Activated CD8-positive, alpha-beta T cell treated with anti-CD3 and anti-CD28 coated beads for 36 hours (primary cell): ENCODE measurements at regions not wholly inside any gene's neighbourhood (a gene's known extent, or its start where the extent isn't known, plus 50 kb on each side); places are given as distances from the start of the nearest gene placed in this dataset.

Experiments used
- ATAC-seq: fragments of 200-7000 bp; cut with Tn5 transposase; one replicate; pipeline ENCODE4 v1.10.0; 2021; ENCODE audit warnings: mild to moderate bottlenecking, moderate library complexity
- CTCF ChIA-PET: fragments of 350-600 bp; sonication (Branson Sonifier 250); formaldehyde crosslinking; loops from one replicate; lab custom pipeline; 2021; ENCODE audit warnings: antibody characterized with exemption; lab: Charles Lee
- POLR2A ChIA-PET: fragments of 350-600 bp; sonication (Branson Sonifier 250); formaldehyde crosslinking; loops from one replicate; lab custom pipeline; 2021; ENCODE audit warnings: antibody characterized with exemption; lab: Charles Lee
- DNase-seq: peaks from one replicate; pipeline ENCODE4 v3.0.0-alpha.2; 2020
- H3K27ac Mint-ChIP-seq: one replicate; pipeline ENCODE4 v1.8.0; 2021; ENCODE audit warnings: mild to moderate bottlenecking, mixed read lengths
- H3K27me3 Mint-ChIP-seq: one replicate; pipeline ENCODE4 v1.8.0; 2021; ENCODE audit warnings: mixed read lengths
- H3K36me3 Mint-ChIP-seq: one replicate; pipeline ENCODE4 v1.8.0; 2021; ENCODE audit warnings: low read depth, mixed read lengths
- H3K4me1 Mint-ChIP-seq: one replicate; pipeline ENCODE4 v1.8.0; 2021; ENCODE audit warnings: low read depth, mixed read lengths
- H3K4me3 Mint-ChIP-seq: one replicate; pipeline ENCODE4 v1.8.0; 2021; ENCODE audit warnings: mild to moderate bottlenecking, moderate library complexity, mixed read lengths
- H3K9me3 Mint-ChIP-seq: one replicate; pipeline ENCODE4 v1.8.0; 2021; ENCODE audit warnings: mixed read lengths
- intact Hi-C: fragments of 100-400 bp; cut with micrococcal nuclease; formaldehyde crosslinking; loops from one replicate; pipeline ENCODE4 v1.10.0; 2022
- TF ChIP-seq, protein P1 (sequence below): fragments of 200-600 bp; IDR thresholded peaks from one replicate; pipeline ENCODE4 v1.8.0; 2022; ENCODE audit warnings: antibody characterized with exemption, mild to moderate bottlenecking

DNA sequence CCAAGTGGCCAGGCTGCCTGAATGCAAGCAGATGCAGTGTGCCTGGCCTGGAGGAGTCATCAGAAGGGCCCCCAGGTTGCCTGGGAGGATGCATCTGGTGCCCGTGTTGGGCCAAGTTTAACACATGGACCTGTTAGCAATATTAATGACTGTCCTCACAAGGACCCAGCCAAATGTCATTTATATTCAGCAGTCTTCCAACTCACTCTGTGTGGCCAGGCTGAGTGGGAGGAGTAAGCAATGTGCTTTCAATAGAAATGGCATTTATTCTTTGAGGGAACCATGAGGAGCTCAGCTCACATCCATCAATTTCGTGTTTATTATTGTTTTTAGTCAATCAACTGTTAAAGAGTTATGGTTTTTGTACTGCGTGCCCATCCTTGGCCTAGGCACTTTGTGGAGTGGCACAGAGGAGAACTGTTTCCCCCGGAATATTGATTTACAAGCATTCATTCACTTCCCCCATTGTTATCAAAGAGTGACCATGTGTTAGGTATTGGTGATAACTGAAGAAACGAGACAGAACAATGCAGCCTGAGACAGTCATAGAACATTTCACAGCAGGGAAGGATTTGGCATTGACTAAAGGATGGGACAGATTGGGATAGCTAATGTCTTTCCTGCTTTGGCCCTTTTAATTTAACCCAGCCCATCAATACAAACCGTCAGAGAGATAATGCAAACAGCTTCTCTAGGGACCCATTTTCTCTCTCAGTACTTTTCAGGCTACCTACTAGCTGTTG is 725.2 kb downstream of the TSN start:
- ChIA-PET POLR2A (no interaction called here), CTCF (no interaction called here)
- no peak for DNase-seq
- intact Hi-C loops: no loop called here
- Mint-ChIP-seq H3K27ac (no peak overlapping the region), H3K4me1 (no peaks in the 10 kb centered on the region), H3K4me3 (no peak overlapping the region), H3K9me3 (no peaks in the 10 kb centered on the region), H3K27me3 (no peaks in the 10 kb centered on the region), H3K36me3 (no peaks in the 10 kb centered on the region)
- no peak for ATAC-seq
- TF ChIP-seq, protein P1, sequence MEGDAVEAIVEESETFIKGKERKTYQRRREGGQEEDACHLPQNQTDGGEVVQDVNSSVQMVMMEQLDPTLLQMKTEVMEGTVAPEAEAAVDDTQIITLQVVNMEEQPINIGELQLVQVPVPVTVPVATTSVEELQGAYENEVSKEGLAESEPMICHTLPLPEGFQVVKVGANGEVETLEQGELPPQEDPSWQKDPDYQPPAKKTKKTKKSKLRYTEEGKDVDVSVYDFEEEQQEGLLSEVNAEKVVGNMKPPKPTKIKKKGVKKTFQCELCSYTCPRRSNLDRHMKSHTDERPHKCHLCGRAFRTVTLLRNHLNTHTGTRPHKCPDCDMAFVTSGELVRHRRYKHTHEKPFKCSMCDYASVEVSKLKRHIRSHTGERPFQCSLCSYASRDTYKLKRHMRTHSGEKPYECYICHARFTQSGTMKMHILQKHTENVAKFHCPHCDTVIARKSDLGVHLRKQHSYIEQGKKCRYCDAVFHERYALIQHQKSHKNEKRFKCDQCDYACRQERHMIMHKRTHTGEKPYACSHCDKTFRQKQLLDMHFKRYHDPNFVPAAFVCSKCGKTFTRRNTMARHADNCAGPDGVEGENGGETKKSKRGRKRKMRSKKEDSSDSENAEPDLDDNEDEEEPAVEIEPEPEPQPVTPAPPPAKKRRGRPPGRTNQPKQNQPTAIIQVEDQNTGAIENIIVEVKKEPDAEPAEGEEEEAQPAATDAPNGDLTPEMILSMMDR: no peak

DNA sequence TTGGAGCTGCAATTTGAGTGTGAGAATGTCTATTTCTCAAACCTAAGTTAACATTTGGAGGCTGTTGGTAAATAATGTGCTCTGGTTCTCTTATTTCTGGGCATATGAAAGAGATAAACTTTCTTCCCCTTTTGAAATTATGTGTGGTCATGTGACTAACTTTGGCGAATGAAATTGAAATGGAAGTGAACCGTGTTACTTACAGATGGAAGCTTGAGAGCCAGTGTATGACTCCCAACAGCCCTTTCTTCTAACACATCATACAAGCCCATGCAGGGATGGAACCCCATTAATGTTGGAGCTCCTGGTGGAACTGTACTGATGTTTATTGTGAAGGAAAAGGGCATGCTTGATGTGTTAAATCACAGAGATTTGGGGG is 725.8 kb downstream of the TSN start:
- H3K4me1 Mint-ChIP-seq: no peaks in the 10 kb centered on the region
- H3K27ac Mint-ChIP-seq: no peak overlapping the region
- no peaks in the 10 kb centered on the region for H3K27me3 Mint-ChIP-seq
- no peaks in the 10 kb centered on the region for H3K9me3 Mint-ChIP-seq
- H3K4me3 Mint-ChIP-seq: no peak overlapping the region
- intact Hi-C loops: no loop called here
- TF ChIP-seq, protein P1: no peak
- ATAC-seq (no peak), DNase-seq (no peak)
- ChIA-PET CTCF (no interaction called here), POLR2A (no interaction called here)
- H3K36me3 Mint-ChIP-seq: no peaks in the 10 kb centered on the region

DNA sequence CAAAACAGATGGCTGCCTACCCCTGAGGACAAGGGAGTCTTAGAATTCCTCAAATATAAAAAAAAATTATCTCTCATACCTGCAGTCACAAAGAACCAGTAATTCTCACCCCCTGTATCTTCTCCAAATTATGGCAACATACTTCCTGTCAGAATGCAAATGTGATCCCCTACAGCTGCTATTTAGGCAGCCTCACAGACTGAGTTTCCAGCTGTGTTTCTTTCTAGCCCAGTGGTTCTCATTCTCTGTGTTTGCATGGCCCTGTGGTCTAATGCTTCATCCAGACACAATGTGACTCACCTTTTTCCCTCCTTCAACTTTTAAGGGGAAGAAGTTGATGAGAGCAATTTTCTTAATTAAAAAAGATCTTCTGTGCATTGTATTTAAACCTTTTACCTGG is 726.3 kb downstream of the TSN start:
- CTCF ChIA-PET: no interaction called here
- POLR2A ChIA-PET: no interaction called here

DNA sequence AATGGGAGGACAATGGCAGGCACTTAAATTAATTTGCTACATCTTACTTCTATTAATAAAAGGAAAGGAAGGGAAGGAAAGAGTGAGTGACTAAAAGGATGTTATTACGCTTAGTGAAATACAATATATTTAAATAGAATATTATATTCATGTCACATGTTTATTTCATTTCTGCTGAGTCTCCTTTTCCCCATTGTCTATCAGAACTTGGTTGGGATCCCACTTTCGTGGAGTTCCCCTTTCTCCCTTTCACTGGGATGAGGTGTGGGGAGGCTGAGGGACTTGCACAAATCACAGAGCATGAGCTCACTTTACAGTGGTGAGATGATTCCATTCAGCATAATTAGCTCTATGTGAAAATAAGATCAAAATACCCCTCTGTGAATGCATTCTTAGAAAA is 730.6 kb downstream of the TSN start:
- ATAC-seq (no peak), DNase-seq (no peak)
- no peaks in the 10 kb centered on the region for H3K27me3 Mint-ChIP-seq
- POLR2A ChIA-PET: no interaction called here
- H3K36me3 Mint-ChIP-seq: no peaks in the 10 kb centered on the region
- H3K9me3 Mint-ChIP-seq: no peaks in the 10 kb centered on the region
- TF ChIP-seq, protein P1: no peak
- intact Hi-C loops: no loop called here
- no peaks in the 10 kb centered on the region for H3K4me1 Mint-ChIP-seq
- H3K4me3 Mint-ChIP-seq: no peak overlapping the region
- no peak overlapping the region for H3K27ac Mint-ChIP-seq
- CTCF ChIA-PET: no interaction called here

More for the DNA sequence above, 726.3 kb downstream of the TSN start:
- DNase-seq (no peak), ATAC-seq (no peak)
- H3K4me3 Mint-ChIP-seq: no peak overlapping the region
- intact Hi-C loops: no loop called here
- no peaks in the 10 kb centered on the region for H3K4me1 Mint-ChIP-seq
- H3K36me3 Mint-ChIP-seq: no peaks in the 10 kb centered on the region
- no peaks in the 10 kb centered on the region for H3K27me3 Mint-ChIP-seq
- H3K27ac Mint-ChIP-seq: no peak overlapping the region
- TF ChIP-seq, protein P1: no peak
- H3K9me3 Mint-ChIP-seq: no peaks in the 10 kb centered on the region

DNA sequence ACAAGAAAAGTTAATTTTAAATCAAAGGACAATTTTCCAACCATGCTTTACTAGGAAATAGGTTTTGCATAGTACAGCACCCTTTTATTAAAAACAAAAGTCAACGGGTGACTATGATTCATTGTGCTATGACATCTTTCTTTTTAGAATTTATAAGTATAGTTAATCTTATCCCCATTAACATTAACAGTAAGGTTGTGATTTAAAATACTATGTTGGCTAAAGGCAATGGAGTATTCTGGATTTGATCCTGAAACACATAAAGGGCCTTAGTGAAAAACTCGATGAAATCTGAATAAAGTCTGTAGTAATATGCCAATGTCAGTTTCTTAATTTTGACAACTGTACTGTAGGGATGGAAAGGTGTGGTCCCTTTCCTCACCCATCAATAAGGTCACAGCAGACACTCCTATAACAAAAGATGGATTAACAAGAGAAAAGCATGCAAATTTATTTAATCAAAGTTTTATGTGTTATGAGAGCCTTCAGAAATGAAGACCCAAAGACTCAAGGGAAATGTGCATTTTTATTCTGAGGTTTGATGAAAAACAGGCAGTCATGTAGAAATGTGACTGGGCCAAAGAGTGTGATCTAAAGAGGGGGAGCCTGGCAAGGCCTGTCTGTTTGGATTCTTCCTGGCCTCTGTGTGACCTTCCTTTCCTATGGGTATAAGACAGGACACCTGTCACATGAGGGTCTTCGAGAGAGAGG is 731.4 kb downstream of the TSN start:
- intact Hi-C loops: no loop called here
- no peak for DNase-seq
- ATAC-seq: no peak

More for the DNA sequence above, 731.4 kb downstream of the TSN start:
- no peaks in the 10 kb centered on the region for H3K4me1 Mint-ChIP-seq
- H3K27ac Mint-ChIP-seq: no peak overlapping the region
- H3K9me3 Mint-ChIP-seq: no peaks in the 10 kb centered on the region
- TF ChIP-seq, protein P1: no peak
- CTCF ChIA-PET: no interaction called here
- no peak overlapping the region for H3K4me3 Mint-ChIP-seq
- POLR2A ChIA-PET: no interaction called here
- no peaks in the 10 kb centered on the region for H3K27me3 Mint-ChIP-seq
- no peaks in the 10 kb centered on the region for H3K36me3 Mint-ChIP-seq
